Activated CD8-positive, alpha-beta memory T cell treated with anti-CD3 and anti-CD28 coated beads, Interleukin-2, amount 10 ng/mL, durations not matched to agents 7 days and 5 days (primary cell): ENCODE measurements at regions not wholly inside any gene's neighbourhood (a gene's known extent, or its start where the extent isn't known, plus 50 kb on each side); places are given as distances from the start of the nearest gene placed in this dataset.
"Not testable (repeated sequence)": the region's sequence is repeated elsewhere in the genome, so short reads cannot be mapped to it uniquely, and the experiment has no call there.

Experiments used
- ATAC-seq: fragments of 150-1000 bp; cut with Tn5 transposase; one replicate; pipeline ENCODE4 v1.10.0; 2021; ENCODE audit warnings: moderate library complexity
- CTCF ChIA-PET: fragments of 350-600 bp; sonication (Branson Sonifier 250); formaldehyde crosslinking; loops from one replicate; lab custom pipeline; 2021; ENCODE audit warnings: antibody characterized with exemption; lab: Charles Lee
- DNase-seq: peaks from one replicate; pipeline ENCODE4 v3.0.0-alpha.2; 2020
- H3K27ac Mint-ChIP-seq: one replicate; pipeline ENCODE4 v1.8.0; 2021; ENCODE audit warnings: mild to moderate bottlenecking, mixed read lengths
- H3K27me3 Mint-ChIP-seq: one replicate; pipeline ENCODE4 v1.8.0; 2021; ENCODE audit warnings: mixed read lengths
- H3K36me3 Mint-ChIP-seq: one replicate; pipeline ENCODE4 v1.8.0; 2021; ENCODE audit warnings: mild to moderate bottlenecking, mixed read lengths
- H3K4me1 Mint-ChIP-seq: one replicate; pipeline ENCODE4 v1.8.0; 2021; ENCODE audit warnings: mixed read lengths
- H3K4me3 Mint-ChIP-seq: one replicate; pipeline ENCODE4 v1.8.0; 2021; ENCODE audit warnings: mild to moderate bottlenecking, moderate library complexity, mixed read lengths
- H3K9me3 Mint-ChIP-seq: one replicate; pipeline ENCODE4 v1.8.0; 2022; ENCODE audit warnings: low read depth, mixed read lengths

- CTCF ChIA-PET: no interaction called here
- no peaks in the 10 kb centered on the region for H3K27me3 Mint-ChIP-seq
- no peaks in the 10 kb centered on the region for H3K4me1 Mint-ChIP-seq
- H3K27ac Mint-ChIP-seq: no peak overlapping the region
- DNase-seq: no peak
- no peaks in the 10 kb centered on the region for H3K36me3 Mint-ChIP-seq
- H3K9me3 Mint-ChIP-seq: no peaks in the 10 kb centered on the region
- ATAC-seq: no peak
- no peak overlapping the region for H3K4me3 Mint-ChIP-seq
Measured at GRCh38 chr4:129821963-129822362, 726.0 kb downstream of the C4orf33 start.

- Mint-ChIP-seq H3K27ac (no peak overlapping the region), H3K4me3 (no peak overlapping the region), H3K4me1 (no peaks in the 10 kb centered on the region), H3K9me3 (no peaks in the 10 kb centered on the region), H3K27me3 (no peaks in the 10 kb centered on the region), H3K36me3 (no peaks in the 10 kb centered on the region)
- DNase-seq: no peak
- CTCF ChIA-PET: no interaction called here
- ATAC-seq: no peak
Measured at GRCh38 chr4:129822701-129823100, 726.7 kb downstream of the C4orf33 start.

- CTCF ChIA-PET: no interaction called here
- no peaks in the 10 kb centered on the region for H3K4me1 Mint-ChIP-seq
- no peak overlapping the region for H3K4me3 Mint-ChIP-seq
- ATAC-seq (no peak), DNase-seq (no peak)
- no peaks in the 10 kb centered on the region for H3K36me3 Mint-ChIP-seq
- H3K27ac Mint-ChIP-seq: no peak overlapping the region
- H3K9me3 Mint-ChIP-seq: no peaks in the 10 kb centered on the region
- no peaks in the 10 kb centered on the region for H3K27me3 Mint-ChIP-seq
Measured at GRCh38 chr4:129823105-129823504, 727.2 kb downstream of the C4orf33 start.

GRCh38 chr4:129829373-129829772 is 733.4 kb downstream of the C4orf33 start:
- no peaks in the 10 kb centered on the region for H3K4me1 Mint-ChIP-seq

GRCh38 chr4:129839687-129840086 is 743.7 kb downstream of the C4orf33 start:
- Mint-ChIP-seq H3K4me1 (no peaks in the 10 kb centered on the region), H3K4me3 (no peak overlapping the region), H3K36me3 (no peaks in the 10 kb centered on the region), H3K27ac (no peak overlapping the region), H3K9me3 (peaks cover 6% of the 10 kb centered on the region), H3K27me3 (no peaks in the 10 kb centered on the region)
- CTCF ChIA-PET: no interaction called here
- ATAC-seq: no peak
- DNase-seq: no peak

More at GRCh38 chr4:129829373-129829772, 733.4 kb downstream of the C4orf33 start:
- no peak for ATAC-seq
- no peaks in the 10 kb centered on the region for H3K9me3 Mint-ChIP-seq
- H3K27ac Mint-ChIP-seq: no peak overlapping the region
- CTCF ChIA-PET: no interaction called here
- no peak for DNase-seq
- no peaks in the 10 kb centered on the region for H3K36me3 Mint-ChIP-seq
- H3K27me3 Mint-ChIP-seq: no peaks in the 10 kb centered on the region
- no peak overlapping the region for H3K4me3 Mint-ChIP-seq

GRCh38 chr4:129842096-129842495 is 746.1 kb downstream of the C4orf33 start:
- Mint-ChIP-seq H3K27ac (no peak overlapping the region), H3K9me3 (peaks cover 2% of the 10 kb centered on the region), H3K4me1 (no peaks in the 10 kb centered on the region), H3K27me3 (no peaks in the 10 kb centered on the region), H3K4me3 (no peak overlapping the region), H3K36me3 (no peaks in the 10 kb centered on the region)
- CTCF ChIA-PET: no interaction called here
- DNase-seq: no peak
- no peak for ATAC-seq

GRCh38 chr4:129852434-129852833 is 756.5 kb downstream of the C4orf33 start:
- Mint-ChIP-seq H3K27ac (no peak overlapping the region), H3K4me1 (no peaks in the 10 kb centered on the region), H3K4me3 (no peak overlapping the region), H3K9me3 (peaks cover 2% of the 10 kb centered on the region), H3K27me3 (no peaks in the 10 kb centered on the region), H3K36me3 (no peaks in the 10 kb centered on the region)
- ATAC-seq (no peak), DNase-seq (no peak)
- CTCF ChIA-PET: no interaction called here

GRCh38 chr4:129853685-129854467 is 757.9 kb downstream of the C4orf33 start:
- H3K27me3 Mint-ChIP-seq, H3K4me1 Mint-ChIP-seq, CTCF ChIA-PET, H3K4me3 Mint-ChIP-seq, H3K27ac Mint-ChIP-seq, ATAC-seq, H3K36me3 Mint-ChIP-seq, DNase-seq, H3K9me3 Mint-ChIP-seq: not testable (repeated sequence)

GRCh38 chr4:129862461-129862860 is 766.5 kb downstream of the C4orf33 start:
- no peaks in the 10 kb centered on the region for H3K36me3 Mint-ChIP-seq
- H3K27ac Mint-ChIP-seq: no peak overlapping the region
- CTCF ChIA-PET: no interaction called here

GRCh38 chr4:129863206-129863605 is 767.3 kb downstream of the C4orf33 start:
- no peak overlapping the region for H3K4me3 Mint-ChIP-seq
- H3K36me3 Mint-ChIP-seq: no peaks in the 10 kb centered on the region
- CTCF ChIA-PET: no interaction called here
- no peaks in the 10 kb centered on the region for H3K27me3 Mint-ChIP-seq
- H3K27ac Mint-ChIP-seq: no peak overlapping the region
- no peaks in the 10 kb centered on the region for H3K4me1 Mint-ChIP-seq
- DNase-seq: no peak
- ATAC-seq: no peak
- H3K9me3 Mint-ChIP-seq: no peaks in the 10 kb centered on the region

More at GRCh38 chr4:129862461-129862860, 766.5 kb downstream of the C4orf33 start:
- H3K4me3 Mint-ChIP-seq: no peak overlapping the region
- DNase-seq: no peak
- no peaks in the 10 kb centered on the region for H3K4me1 Mint-ChIP-seq
- H3K27me3 Mint-ChIP-seq: no peaks in the 10 kb centered on the region
- no peaks in the 10 kb centered on the region for H3K9me3 Mint-ChIP-seq
- ATAC-seq: no peak

GRCh38 chr4:129883996-129884395 is 788.0 kb downstream of the C4orf33 start:
- H3K27ac Mint-ChIP-seq: no peak overlapping the region
- H3K4me3 Mint-ChIP-seq: no peak overlapping the region
- H3K27me3 Mint-ChIP-seq: no peaks in the 10 kb centered on the region
- H3K36me3 Mint-ChIP-seq: no peaks in the 10 kb centered on the region
- H3K4me1 Mint-ChIP-seq: no peaks in the 10 kb centered on the region
- ATAC-seq (no peak), DNase-seq (no peak)
- peaks cover 2% of the 10 kb centered on the region for H3K9me3 Mint-ChIP-seq
- CTCF ChIA-PET: no interaction called here

- Mint-ChIP-seq H3K36me3 (no peaks in the 10 kb centered on the region), H3K9me3 (no peaks in the 10 kb centered on the region), H3K4me3 (no peak overlapping the region), H3K27me3 (no peaks in the 10 kb centered on the region), H3K27ac (no peak overlapping the region), H3K4me1 (no peaks in the 10 kb centered on the region)
- CTCF ChIA-PET: no interaction called here
- no peak for ATAC-seq
- DNase-seq: no peak
Measured at GRCh38 chr4:129897111-129897510, 801.2 kb downstream of the C4orf33 start.

- no peak overlapping the region for H3K4me3 Mint-ChIP-seq
- H3K9me3 Mint-ChIP-seq: no peaks in the 10 kb centered on the region
- no peaks in the 10 kb centered on the region for H3K27me3 Mint-ChIP-seq
- ATAC-seq (no peak), DNase-seq (no peak)
- H3K4me1 Mint-ChIP-seq: no peaks in the 10 kb centered on the region
- H3K27ac Mint-ChIP-seq: no peak overlapping the region
- CTCF ChIA-PET: no interaction called here
- no peaks in the 10 kb centered on the region for H3K36me3 Mint-ChIP-seq
Measured at GRCh38 chr4:129899849-129900248, 803.9 kb downstream of the C4orf33 start.

GRCh38 chr4:129900430-129900953 is 804.5 kb downstream of the C4orf33 start:
- ATAC-seq (no peak), DNase-seq (no peak)
- Mint-ChIP-seq H3K27ac (no peak overlapping the region), H3K4me1 (no peaks in the 10 kb centered on the region), H3K4me3 (no peak overlapping the region), H3K36me3 (no peaks in the 10 kb centered on the region), H3K27me3 (no peaks in the 10 kb centered on the region), H3K9me3 (no peaks in the 10 kb centered on the region)
- CTCF ChIA-PET: no interaction called here
